ENCODE measurements at regions not wholly inside any gene's neighbourhood (a gene's known extent, or its start where the extent isn't known, plus 50 kb on each side); places are given as distances from the start of the nearest gene placed in this dataset.

DNA sequence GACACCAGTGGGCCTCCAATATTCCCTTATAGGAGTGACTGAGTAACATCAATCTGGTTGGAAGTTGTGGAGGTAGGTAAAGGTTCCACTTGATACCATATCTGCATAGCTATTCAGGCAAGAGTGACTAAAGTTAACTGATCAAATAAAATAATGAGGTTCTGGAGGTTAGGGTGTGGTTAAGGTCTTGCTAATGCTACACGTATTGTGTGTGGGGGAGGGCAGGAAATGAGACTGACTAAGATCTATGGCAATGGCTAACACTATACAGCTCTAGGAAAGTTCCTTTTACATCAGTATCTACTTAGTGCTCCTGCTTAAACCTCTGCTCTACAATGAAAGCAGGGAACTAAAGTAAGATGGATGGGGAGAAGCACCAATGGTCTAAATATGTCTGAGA, 149.1 kb upstream of the MGAT5 start:
- TF ChIP-seq, protein P1, sequence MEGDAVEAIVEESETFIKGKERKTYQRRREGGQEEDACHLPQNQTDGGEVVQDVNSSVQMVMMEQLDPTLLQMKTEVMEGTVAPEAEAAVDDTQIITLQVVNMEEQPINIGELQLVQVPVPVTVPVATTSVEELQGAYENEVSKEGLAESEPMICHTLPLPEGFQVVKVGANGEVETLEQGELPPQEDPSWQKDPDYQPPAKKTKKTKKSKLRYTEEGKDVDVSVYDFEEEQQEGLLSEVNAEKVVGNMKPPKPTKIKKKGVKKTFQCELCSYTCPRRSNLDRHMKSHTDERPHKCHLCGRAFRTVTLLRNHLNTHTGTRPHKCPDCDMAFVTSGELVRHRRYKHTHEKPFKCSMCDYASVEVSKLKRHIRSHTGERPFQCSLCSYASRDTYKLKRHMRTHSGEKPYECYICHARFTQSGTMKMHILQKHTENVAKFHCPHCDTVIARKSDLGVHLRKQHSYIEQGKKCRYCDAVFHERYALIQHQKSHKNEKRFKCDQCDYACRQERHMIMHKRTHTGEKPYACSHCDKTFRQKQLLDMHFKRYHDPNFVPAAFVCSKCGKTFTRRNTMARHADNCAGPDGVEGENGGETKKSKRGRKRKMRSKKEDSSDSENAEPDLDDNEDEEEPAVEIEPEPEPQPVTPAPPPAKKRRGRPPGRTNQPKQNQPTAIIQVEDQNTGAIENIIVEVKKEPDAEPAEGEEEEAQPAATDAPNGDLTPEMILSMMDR (conservative IDR thresholded peaks at IDR 0.05; ENCODE audit: low read length) = no peak
- TF ChIP-seq EZH2phosphoT487 (IDR thresholded peaks at IDR 0.05; ENCODE audit: borderline replicate concordance) = no peak
- H4K20me1 ChIP-seq (ENCODE audit: insufficient read depth, low read length, poor library complexity, severe bottlenecking) = no peaks in the 10 kb centered on the region
- no peak overlapping the region for H3K4me2 ChIP-seq (ENCODE audit: low read depth, low read length, poor library complexity, severe bottlenecking)
- no peaks in the 10 kb centered on the region for H3K27me3 ChIP-seq (ENCODE audit: insufficient read depth, low read length, poor library complexity, severe bottlenecking)
- no peaks in the 10 kb centered on the region for H3K79me2 ChIP-seq (ENCODE audit: insufficient read depth, low read length)
- no peaks in the 10 kb centered on the region for H3K36me3 ChIP-seq (ENCODE audit: insufficient read depth, low read length)
- H3F3A ChIP-seq (ENCODE audit: low read depth) = no peaks in the 10 kb centered on the region
- no peaks in the 10 kb centered on the region for H3K9me3 ChIP-seq (ENCODE audit: insufficient read depth, low read depth, low read length)
- H3K4me3 ChIP-seq (ENCODE audit: low read length, poor library complexity, severe bottlenecking) = no peak overlapping the region
- H2AFZ ChIP-seq (ENCODE audit: low read length) = no peak overlapping the region
- H3K4me1 ChIP-seq (ENCODE audit: insufficient read depth, low read length, poor library complexity, severe bottlenecking) = no peaks in the 10 kb centered on the region
- no peaks in the 10 kb centered on the region for H3K9me2 ChIP-seq (replicated peaks; ENCODE audit: low read depth, low read length)
- no peak overlapping the region for H3K9ac ChIP-seq (ENCODE audit: low read depth, low read length, poor library complexity, severe bottlenecking)

DNA sequence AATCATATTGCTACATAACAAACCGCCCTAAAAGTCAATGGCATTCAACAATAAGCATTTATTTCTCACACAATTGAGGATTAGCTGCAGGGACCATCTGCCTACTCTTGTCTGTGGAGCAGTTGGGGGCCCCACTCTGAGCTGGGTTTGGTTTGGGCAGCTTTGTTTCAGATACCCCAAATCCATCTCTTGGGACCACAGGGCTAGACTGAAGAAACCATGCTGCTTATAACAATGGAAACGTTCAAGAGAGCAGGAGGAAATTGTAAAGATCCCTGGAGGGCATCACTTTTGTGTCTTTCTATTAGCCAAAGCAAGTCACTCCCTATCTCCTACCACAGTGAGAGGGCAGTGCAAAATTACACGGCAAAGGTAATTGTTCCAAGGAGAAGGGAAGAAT, 146.5 kb upstream of the MGAT5 start:
- Histone ChIP-seq H3K4me2 (ENCODE audit: low read depth, low read length, poor library complexity, severe bottlenecking) (no peak overlapping the region), H3K4me1 (ENCODE audit: insufficient read depth, low read length, poor library complexity, severe bottlenecking) (no peaks in the 10 kb centered on the region), H3K79me2 (ENCODE audit: insufficient read depth, low read length) (no peaks in the 10 kb centered on the region), H2AFZ (ENCODE audit: low read length) (no peak overlapping the region), H3F3A (ENCODE audit: low read depth) (no peaks in the 10 kb centered on the region), H3K9me2 (replicated peaks; ENCODE audit: low read depth, low read length) (no peaks in the 10 kb centered on the region), H3K4me3 (ENCODE audit: low read length, poor library complexity, severe bottlenecking) (no peak overlapping the region), H4K20me1 (ENCODE audit: insufficient read depth, low read length, poor library complexity, severe bottlenecking) (no peaks in the 10 kb centered on the region), H3K9me3 (ENCODE audit: insufficient read depth, low read depth, low read length) (peaks cover 5% of the 10 kb centered on the region; the same call in 1 of the 2 replicates), H3K9ac (ENCODE audit: low read depth, low read length, poor library complexity, severe bottlenecking) (no peak overlapping the region), H3K27me3 (ENCODE audit: insufficient read depth, low read length, poor library complexity, severe bottlenecking) (no peaks in the 10 kb centered on the region), H3K36me3 (ENCODE audit: insufficient read depth, low read length) (no peaks in the 10 kb centered on the region)
- TF ChIP-seq, protein P1 (conservative IDR thresholded peaks at IDR 0.05; ENCODE audit: low read length) = no peak
- no peak for TF ChIP-seq EZH2phosphoT487 (IDR thresholded peaks at IDR 0.05; ENCODE audit: borderline replicate concordance)

DNA sequence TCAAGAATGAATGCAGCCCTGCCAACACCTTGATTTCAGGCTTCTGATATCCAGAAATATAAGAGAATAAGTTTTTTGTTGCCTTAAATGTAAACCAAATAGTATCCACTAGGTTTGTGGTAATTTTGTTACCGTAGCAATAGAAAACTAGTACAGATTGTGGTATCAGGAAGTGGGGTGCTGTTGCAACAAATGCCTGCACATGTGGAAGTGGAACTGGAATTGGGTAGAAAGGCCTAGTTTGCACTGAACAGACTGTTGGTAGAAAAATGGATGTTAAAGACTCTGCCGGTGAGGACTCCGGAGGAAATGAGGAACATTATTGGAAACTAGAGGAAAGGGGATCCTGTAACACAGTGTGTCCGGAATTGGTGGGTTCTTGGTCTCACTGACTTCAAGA, 145.8 kb upstream of the MGAT5 start:
- no peak overlapping the region for H3K9ac ChIP-seq (ENCODE audit: low read depth, low read length, poor library complexity, severe bottlenecking)
- TF ChIP-seq, protein P1 (conservative IDR thresholded peaks at IDR 0.05; ENCODE audit: low read length) = no peak
- no peak for TF ChIP-seq EZH2phosphoT487 (IDR thresholded peaks at IDR 0.05; ENCODE audit: borderline replicate concordance)

More for the DNA sequence above, 145.8 kb upstream of the MGAT5 start:
- no peaks in the 10 kb centered on the region for H3K36me3 ChIP-seq (ENCODE audit: insufficient read depth, low read length)
- no peaks in the 10 kb centered on the region for H3K27me3 ChIP-seq (ENCODE audit: insufficient read depth, low read length, poor library complexity, severe bottlenecking)
- peaks cover 5% of the 10 kb centered on the region; the same call in 1 of the 2 replicates for H3K9me3 ChIP-seq (ENCODE audit: insufficient read depth, low read depth, low read length)
- H2AFZ ChIP-seq (ENCODE audit: low read length) = no peak overlapping the region
- no peak overlapping the region for H3K4me2 ChIP-seq (ENCODE audit: low read depth, low read length, poor library complexity, severe bottlenecking)
- H4K20me1 ChIP-seq (ENCODE audit: insufficient read depth, low read length, poor library complexity, severe bottlenecking) = no peaks in the 10 kb centered on the region
- H3F3A ChIP-seq (ENCODE audit: low read depth) = no peaks in the 10 kb centered on the region
- no peaks in the 10 kb centered on the region for H3K9me2 ChIP-seq (replicated peaks; ENCODE audit: low read depth, low read length)
- no peaks in the 10 kb centered on the region for H3K79me2 ChIP-seq (ENCODE audit: insufficient read depth, low read length)
- H3K4me1 ChIP-seq (ENCODE audit: insufficient read depth, low read length, poor library complexity, severe bottlenecking) = no peaks in the 10 kb centered on the region
- H3K4me3 ChIP-seq (ENCODE audit: low read length, poor library complexity, severe bottlenecking) = no peak overlapping the region

Measured in Loucy (cell line).